ENCODE measurements at regions not wholly inside any gene's neighbourhood (a gene's known extent, or its start where the extent isn't known, plus 50 kb on each side); places are given as distances from the start of the nearest gene placed in this dataset.

- no peak for DNase-seq
Measured at GRCh38 chr18:2466978-2467377, 104.3 kb downstream of the METTL4 start.

GRCh38 chr18:2468051-2468450 lies 103.3 kb downstream of the METTL4 start:
- no peak for DNase-seq

- no peak for DNase-seq
Measured at GRCh38 chr18:2471523-2471922, 99.8 kb downstream of the METTL4 start.

GRCh38 chr18:2478662-2479061 lies 92.6 kb downstream of the METTL4 start:
- no peak for DNase-seq

- no peak for DNase-seq
Measured at GRCh38 chr18:2480536-2480935, 90.8 kb downstream of the METTL4 start.

- no peak for DNase-seq
Measured at GRCh38 chr18:2482706-2483475, 88.4 kb downstream of the METTL4 start.

GRCh38 chr18:2485983-2486382 lies 85.3 kb downstream of the METTL4 start:
- DNase-seq = no peak

- no peak for DNase-seq
Measured at GRCh38 chr18:2486426-2486825, 84.9 kb downstream of the METTL4 start.
